HFF-Myc (cell line): ENCODE measurements at regions not wholly inside any gene's neighbourhood (a gene's known extent, or its start where the extent isn't known, plus 50 kb on each side); places are given as distances from the start of the nearest gene placed in this dataset.

ENCODE experiments used
- DNase-seq: peaks from one replicate; pipeline ENCODE4 v3.0.0-alpha.2; 2011; ENCODE audit warnings: low read depth; ENCODE audit errors: extremely low read depth
- H3K4me3 ChIP-seq: replicated peaks from 2 replicates; pipeline ENCODE4 v1.5.1; 2011; ENCODE audit warnings: low read depth, mild to moderate bottlenecking, control low read depth, low read length
- TF ChIP-seq, protein P1 (sequence below): IDR thresholded peaks from 2 replicates; pipeline ENCODE4 v1.5.1; 2012; ENCODE audit warnings: mild to moderate bottlenecking, low read depth, low read length, control low read depth; ENCODE audit errors: missing control alignments

DNA sequence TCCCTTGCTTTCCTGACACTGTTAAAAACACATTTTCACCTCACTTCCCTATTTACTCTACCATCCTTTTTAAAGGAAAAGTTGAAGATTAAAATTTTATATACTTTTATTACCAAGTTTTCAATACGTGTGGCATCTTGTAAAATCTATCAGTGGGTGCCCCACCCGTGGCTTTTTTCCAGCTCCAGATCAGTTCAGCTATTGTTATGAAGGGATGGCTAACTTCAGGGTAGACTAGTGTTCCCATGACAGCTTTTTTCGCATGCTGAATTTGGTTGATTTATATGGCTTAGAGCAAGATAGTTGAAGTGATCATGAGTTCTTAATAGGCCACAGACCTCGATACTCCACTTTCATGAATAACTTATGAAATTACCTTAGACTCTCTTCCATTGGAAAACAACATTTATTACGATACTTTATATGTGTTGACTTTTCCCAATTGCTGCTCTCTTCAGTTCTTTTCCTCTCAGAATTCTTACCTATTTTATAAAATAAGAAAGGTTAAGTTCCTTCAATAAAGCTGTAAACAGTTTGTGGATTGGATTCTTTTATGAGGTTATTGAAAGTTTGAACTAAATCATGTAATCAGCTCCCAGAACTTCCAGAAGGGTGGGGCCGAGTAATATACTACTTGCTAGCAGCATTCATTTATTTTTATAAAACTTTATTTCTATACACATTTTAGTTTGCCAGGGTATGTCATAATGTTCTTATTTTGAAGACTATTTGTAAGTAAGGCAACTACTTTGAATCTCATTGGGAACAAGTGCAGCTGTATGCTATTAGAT, 680.9 kb downstream of the SATB2 start:
- no peak for DNase-seq
- no peak overlapping the region for H3K4me3 ChIP-seq
- TF ChIP-seq, protein P1, sequence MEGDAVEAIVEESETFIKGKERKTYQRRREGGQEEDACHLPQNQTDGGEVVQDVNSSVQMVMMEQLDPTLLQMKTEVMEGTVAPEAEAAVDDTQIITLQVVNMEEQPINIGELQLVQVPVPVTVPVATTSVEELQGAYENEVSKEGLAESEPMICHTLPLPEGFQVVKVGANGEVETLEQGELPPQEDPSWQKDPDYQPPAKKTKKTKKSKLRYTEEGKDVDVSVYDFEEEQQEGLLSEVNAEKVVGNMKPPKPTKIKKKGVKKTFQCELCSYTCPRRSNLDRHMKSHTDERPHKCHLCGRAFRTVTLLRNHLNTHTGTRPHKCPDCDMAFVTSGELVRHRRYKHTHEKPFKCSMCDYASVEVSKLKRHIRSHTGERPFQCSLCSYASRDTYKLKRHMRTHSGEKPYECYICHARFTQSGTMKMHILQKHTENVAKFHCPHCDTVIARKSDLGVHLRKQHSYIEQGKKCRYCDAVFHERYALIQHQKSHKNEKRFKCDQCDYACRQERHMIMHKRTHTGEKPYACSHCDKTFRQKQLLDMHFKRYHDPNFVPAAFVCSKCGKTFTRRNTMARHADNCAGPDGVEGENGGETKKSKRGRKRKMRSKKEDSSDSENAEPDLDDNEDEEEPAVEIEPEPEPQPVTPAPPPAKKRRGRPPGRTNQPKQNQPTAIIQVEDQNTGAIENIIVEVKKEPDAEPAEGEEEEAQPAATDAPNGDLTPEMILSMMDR: no peak

DNA sequence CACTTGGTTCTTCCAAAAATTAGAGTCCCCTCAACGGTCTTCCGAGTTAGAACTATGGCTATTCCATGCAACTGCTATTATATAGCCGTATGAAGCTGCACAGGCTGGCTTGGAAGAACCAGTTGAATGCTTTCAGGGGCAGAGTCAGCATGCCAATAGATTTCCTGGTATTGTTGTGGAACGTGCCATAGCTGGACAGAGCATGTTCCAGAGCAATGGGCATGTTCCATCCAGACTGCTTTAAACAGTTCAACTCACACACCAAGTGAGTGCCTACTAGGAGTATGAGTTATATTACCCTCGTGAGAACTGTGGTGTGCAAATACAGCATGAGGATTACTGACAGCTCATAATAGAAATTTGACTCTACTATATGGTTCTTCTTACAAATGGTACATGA, 682.0 kb downstream of the SATB2 start:
- TF ChIP-seq, protein P1: no peak
- no peak for DNase-seq
- H3K4me3 ChIP-seq: no peak overlapping the region

DNA sequence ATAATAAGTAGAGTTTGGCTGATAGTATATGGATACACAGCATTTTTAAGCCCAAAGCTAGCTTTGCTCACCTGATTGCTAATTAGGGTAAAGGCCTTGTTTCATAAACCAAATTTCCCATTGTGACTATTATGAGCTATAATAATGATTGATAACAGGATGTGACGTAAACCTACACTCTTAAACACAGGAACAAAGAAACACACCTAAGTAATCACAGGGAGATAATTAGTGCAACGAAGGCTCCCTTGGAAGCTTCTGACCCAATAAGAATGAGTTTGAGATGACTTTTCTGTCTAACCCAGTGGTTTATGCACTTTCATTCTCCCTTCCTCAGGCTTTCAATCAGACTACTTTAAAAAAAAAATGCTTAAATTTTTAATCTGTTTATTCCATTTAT, 683.2 kb downstream of the SATB2 start:
- no peak overlapping the region for H3K4me3 ChIP-seq
- TF ChIP-seq, protein P1: no peak
- DNase-seq: no peak

DNA sequence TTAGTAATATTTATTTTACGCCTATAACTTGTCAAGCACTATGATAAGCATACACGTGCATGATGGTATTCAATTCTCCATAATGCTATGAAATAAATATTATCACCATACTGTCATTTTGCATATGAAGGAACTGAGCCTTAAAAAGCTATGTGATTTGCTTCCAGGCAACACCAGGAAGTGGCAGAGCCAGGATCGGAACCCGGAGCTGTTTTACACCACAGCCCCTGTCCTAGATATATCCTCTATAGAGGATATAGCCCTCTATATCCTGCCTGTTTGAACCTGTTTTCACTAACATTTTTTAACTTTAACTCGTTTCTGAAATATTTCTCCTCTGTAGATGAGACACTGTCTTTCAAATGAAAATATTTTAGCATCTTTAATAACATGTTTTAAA, 690.0 kb downstream of the SATB2 start:
- no peak overlapping the region for H3K4me3 ChIP-seq
- TF ChIP-seq, protein P1: no peak
- DNase-seq: no peak

DNA sequence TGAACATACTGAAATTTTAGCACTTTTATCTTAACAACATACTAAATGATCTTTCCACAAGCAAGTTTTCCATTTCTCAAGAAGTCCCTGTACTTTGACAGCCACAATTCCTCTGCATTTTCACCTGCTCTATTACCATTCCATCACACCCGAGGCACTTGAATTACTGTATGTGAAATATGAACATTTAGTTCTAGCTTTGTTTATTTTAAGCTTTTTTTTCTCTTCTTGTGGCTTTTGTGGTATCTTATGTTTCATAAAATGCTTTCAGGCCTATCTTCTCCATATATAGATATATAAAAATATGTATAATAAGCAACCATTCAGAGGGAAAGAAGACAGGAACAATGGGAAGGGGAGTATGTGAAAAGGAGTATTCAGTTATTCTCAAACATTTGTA, 693.9 kb downstream of the SATB2 start:
- no peak overlapping the region for H3K4me3 ChIP-seq
- TF ChIP-seq, protein P1: no peak
- DNase-seq: no peak

DNA sequence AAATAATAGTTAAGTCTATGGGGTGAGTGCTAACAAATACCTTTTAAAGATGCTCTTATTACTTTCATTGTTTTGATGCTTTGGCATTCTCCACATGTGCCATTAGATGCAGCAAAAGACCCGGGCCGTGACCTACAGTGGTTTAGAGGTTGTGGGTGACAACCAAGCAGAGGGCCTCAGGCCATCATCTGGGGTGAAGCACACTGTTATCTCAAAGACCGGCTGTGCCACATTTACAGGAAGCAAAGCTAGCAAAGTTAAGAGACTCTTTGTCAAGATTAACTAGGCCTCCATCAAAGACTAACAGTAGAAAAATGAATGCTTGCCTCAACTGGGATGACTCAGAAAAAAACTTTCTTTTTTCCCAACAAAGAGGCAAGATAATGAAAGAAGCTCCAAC, 695.3 kb downstream of the SATB2 start:
- H3K4me3 ChIP-seq: no peak overlapping the region
- TF ChIP-seq, protein P1: no peak
- DNase-seq: no peak

DNA sequence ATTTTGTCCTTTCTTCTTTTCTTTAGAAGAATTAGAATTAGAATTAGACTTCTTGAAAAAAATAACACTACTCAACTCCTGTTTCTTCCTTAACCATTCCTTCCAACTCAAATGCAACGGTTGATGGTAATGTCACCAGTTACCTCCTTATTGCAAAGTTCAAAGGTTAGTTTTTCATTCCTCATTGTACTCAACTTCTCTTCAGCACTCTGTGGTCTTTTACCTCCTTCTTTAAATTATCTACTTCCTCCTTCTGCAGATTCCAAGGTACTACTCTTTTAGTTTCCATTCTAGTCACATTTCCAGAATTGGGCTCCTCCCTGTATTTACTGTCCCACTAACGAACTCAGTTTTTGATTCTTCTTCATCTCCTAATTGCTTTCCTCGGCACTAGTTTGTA, 700.7 kb downstream of the SATB2 start:
- DNase-seq: no peak
- no peak overlapping the region for H3K4me3 ChIP-seq
- TF ChIP-seq, protein P1: no peak
